ENCODE measurements at regions not wholly inside any gene's neighbourhood (a gene's known extent, or its start where the extent isn't known, plus 50 kb on each side); places are given as distances from the start of the nearest gene placed in this dataset. TPM values are rescaled to one million over a fixed set of nuclear protein-coding genes. Genes with fewer than 3 reads are reported as not detected.

- no peaks in the 10 kb centered on the region for H3K36me3 ChIP-seq (ENCODE audit: control insufficient read depth in 4 of 4, insufficient read depth in 3 of 4, low read depth in 1 of 4, low read length in 3 of 4)
- no peaks in the 10 kb centered on the region for H3K27me3 ChIP-seq (ENCODE audit: control insufficient read depth in 4 of 4, insufficient read depth in 4 of 4, low read length in 3 of 4)
- DNase-seq (ENCODE audit: low spot score) = no peak
- H3K4me1 ChIP-seq (ENCODE audit: control insufficient read depth in 4 of 4, insufficient read depth in 4 of 4, low read length in 3 of 4) = no peaks in the 10 kb centered on the region
- H3K9ac ChIP-seq (ENCODE audit: low read depth in 1 of 2, low read length in 2 of 2) = no peak overlapping the region
- TF ChIP-seq TAF1 (conservative IDR thresholded peaks at IDR 0.05) (no peak), RAD21 (IDR thresholded peaks at IDR 0.05) (no peak), RXRA (IDR thresholded peaks at IDR 0.05) (no peak), MAX (IDR thresholded peaks at IDR 0.05) (no peak), NR2F2 (IDR thresholded peaks at IDR 0.05) (no peak), SP1 (IDR thresholded peaks at IDR 0.05) (no peak), FOXA2 (IDR thresholded peaks at IDR 0.05) (no peak), ZBTB33 (IDR thresholded peaks at IDR 0.05) (no peak), GABPA (IDR thresholded peaks at IDR 0.05 in 1 of 2, conservative IDR thresholded peaks at IDR 0.05 in 1 of 2) (no peak), CTCF (IDR thresholded peaks at IDR 0.05; ENCODE audit: low read depth, low read length, missing input control) (no peak), HNF4G (IDR thresholded peaks at IDR 0.05) (no peak), JUND (IDR thresholded peaks at IDR 0.05) (no peak), HNF4A (conservative IDR thresholded peaks at IDR 0.05) (no peak), FOXA1 (IDR thresholded peaks at IDR 0.05) (no peak), YY1 (IDR thresholded peaks at IDR 0.05) (no peak)
- H3K4me3 ChIP-seq (ENCODE audit: low read depth in 1 of 3, low read length in 3 of 3) = no peak overlapping the region
- 79% methylated on average over 3 of the region's 3 CpGs for WGBS
- H3K9me3 ChIP-seq (ENCODE audit: control insufficient read depth in 4 of 4, low read length in 3 of 4) = no peaks in the 10 kb centered on the region
- H3K27ac ChIP-seq (ENCODE audit: low read depth in 1 of 2, low read length in 2 of 2) = no peak overlapping the region
Observed at GRCh38 chr12:47286676-47287075, 206.9 kb upstream of the AMIGO2 start.

Small RNA genes lying in the stretch of these regions (small RNA-seq; reads per million reads assigned to genes)
- gene AC004486.1 (not detected), gene MIR4494 (not detected), gene RF00264 (not detected)
